Keratinocyte (primary cell): ENCODE measurements at regions not wholly inside any gene's neighbourhood (a gene's known extent, or its start where the extent isn't known, plus 50 kb on each side); places are given as distances from the start of the nearest gene placed in this dataset.

ENCODE experiments used
- DNase-seq: peaks from one replicate; pipeline ENCODE4 v3.0.0-alpha.2; 2011; ENCODE audit warnings: low read depth, missing footprints, low spot score
- FAIRE-seq: peaks from 2 replicates; lab custom pipeline; 2011; peaks lifted over from hg19 to GRCh38; lab: Jason Lieb, UNC
- H2AFZ ChIP-seq: 2 replicates; pipeline ENCODE4 v1.6.0; 2012; ENCODE audit warnings: low read length, control low read depth, inconsistent platforms; ENCODE audit not compliant: control insufficient read depth
- H3K27ac ChIP-seq: 2 replicates; pipeline ENCODE4 v1.5.1; 2011; ENCODE audit warnings: low read length; ENCODE audit not compliant: control insufficient read depth, insufficient read depth
- H3K27me3 ChIP-seq: 3 replicates; pipeline ENCODE4 v1.6.0; 2011; ENCODE audit warnings: low read length; ENCODE audit not compliant: control insufficient read depth, insufficient read depth; ENCODE audit errors: extremely low read depth
- H3K36me3 ChIP-seq, 2 experiments: 2 replicates in 1 of 2; 3 replicates in 1 of 2; pipeline ENCODE4 v1.5.1; 2011; ENCODE audit warnings: low read length in 2 of 2, mild to moderate bottlenecking in 1 of 2; ENCODE audit not compliant: control insufficient read depth in 2 of 2, insufficient read depth in 2 of 2; ENCODE audit errors: extremely low read depth in 1 of 2
- H3K4me1 ChIP-seq: 3 replicates; pipeline ENCODE4 v1.5.1; 2011; ENCODE audit warnings: low read length; ENCODE audit not compliant: control insufficient read depth, insufficient read depth; ENCODE audit errors: extremely low read depth
- H3K4me2 ChIP-seq: 3 replicates; pipeline ENCODE4 v1.6.0; 2011; ENCODE audit warnings: low read depth, low read length; ENCODE audit not compliant: control insufficient read depth, insufficient read depth; ENCODE audit errors: extremely low read depth
- H3K4me3 ChIP-seq, 3 experiments: fragments of 200-600 bp in 1 of 3; sonication (generic) in 1 of 3; 2 replicates in 2 of 3; 3 replicates in 1 of 3; pipeline ENCODE4 v1.5.1; 2011 to 2016; ENCODE audit warnings: low read length in 3 of 3, mild to moderate bottlenecking in 3 of 3, control low read depth in 2 of 3, inconsistent platforms in 1 of 3, low read depth in 1 of 3, mixed read lengths in 1 of 3, mixed run types in 1 of 3, moderate library complexity in 1 of 3; ENCODE audit not compliant: control insufficient read depth in 2 of 3, insufficient read depth in 2 of 3; ENCODE audit errors: extremely low read depth in 1 of 3
- H3K79me2 ChIP-seq: 2 replicates; pipeline ENCODE4 v1.6.0; 2012; ENCODE audit warnings: low read length; ENCODE audit not compliant: control insufficient read depth, insufficient read depth
- H3K9ac ChIP-seq: 3 replicates; pipeline ENCODE4 v1.6.0; 2011; ENCODE audit warnings: low read length; ENCODE audit not compliant: control insufficient read depth, insufficient read depth; ENCODE audit errors: extremely low read depth
- H3K9me1 ChIP-seq: 3 replicates; pipeline ENCODE4 v1.6.0; 2011; ENCODE audit warnings: low read length; ENCODE audit not compliant: control insufficient read depth, insufficient read depth; ENCODE audit errors: extremely low read depth
- H3K9me3 ChIP-seq: 2 replicates; pipeline ENCODE4 v1.5.1; 2012; ENCODE audit warnings: low read depth, low read length; ENCODE audit not compliant: control insufficient read depth
- H4K20me1 ChIP-seq: 3 replicates; pipeline ENCODE4 v1.6.0; 2011; ENCODE audit warnings: low read length; ENCODE audit not compliant: control insufficient read depth, insufficient read depth; ENCODE audit errors: extremely low read depth
- EZH2 ChIP-seq: IDR thresholded peaks from one replicate; pipeline ENCODE4 v1.6.1; 2012; ENCODE audit warnings: inconsistent platforms, mild to moderate bottlenecking, low read length, moderate library complexity
- dilution Hi-C: fragments of 300-500 bp; cut with MboI; formaldehyde crosslinking; loops from one replicate; pipeline ENCODE4 v1.7.0; 2020; ENCODE audit warnings: low sequenced_read_pairs; ENCODE audit not compliant: extremely low pct_ligation_motif_present
- TF ChIP-seq, protein P1 (sequence below), 3 experiments: IDR thresholded peaks in 1 of 3; conservative IDR thresholded peaks in 1 of 3; optimal IDR thresholded peaks in 1 of 3; 2 replicates in 2 of 3; 3 replicates in 1 of 3; pipeline versions ENCODE3 to v1.5.1; 2011; ENCODE audit warnings: low read length in 3 of 3, mild to moderate bottlenecking in 3 of 3, moderate library complexity in 2 of 3, control low read depth in 1 of 3, inconsistent platforms in 1 of 3; ENCODE audit not compliant: insufficient read depth in 2 of 3; ENCODE audit errors: extremely low read depth in 1 of 3

DNA sequence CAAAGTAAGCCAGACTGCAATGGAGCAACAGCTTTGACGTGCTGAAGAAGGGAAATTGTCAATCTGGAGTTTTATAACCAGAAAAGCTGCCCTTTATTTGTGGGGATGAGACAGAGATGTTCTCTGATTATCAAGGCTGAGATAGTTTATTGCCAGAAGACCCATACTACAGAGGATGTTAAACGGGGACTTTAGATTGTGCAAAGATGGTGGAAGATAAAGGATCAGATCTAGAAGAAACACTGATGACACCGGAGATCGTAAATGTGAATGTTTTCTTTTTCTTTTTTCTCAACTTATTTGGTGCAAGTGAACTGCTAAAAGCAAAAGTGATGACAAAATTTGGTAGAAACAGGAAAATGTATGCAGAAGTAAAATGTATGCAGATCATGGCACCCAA lies 178.3 kb upstream of the PLEKHG7 start:
- dilution Hi-C loops: no loop called here
- no peak for DNase-seq
- no peak overlapping the region for H3K27ac ChIP-seq

DNA sequence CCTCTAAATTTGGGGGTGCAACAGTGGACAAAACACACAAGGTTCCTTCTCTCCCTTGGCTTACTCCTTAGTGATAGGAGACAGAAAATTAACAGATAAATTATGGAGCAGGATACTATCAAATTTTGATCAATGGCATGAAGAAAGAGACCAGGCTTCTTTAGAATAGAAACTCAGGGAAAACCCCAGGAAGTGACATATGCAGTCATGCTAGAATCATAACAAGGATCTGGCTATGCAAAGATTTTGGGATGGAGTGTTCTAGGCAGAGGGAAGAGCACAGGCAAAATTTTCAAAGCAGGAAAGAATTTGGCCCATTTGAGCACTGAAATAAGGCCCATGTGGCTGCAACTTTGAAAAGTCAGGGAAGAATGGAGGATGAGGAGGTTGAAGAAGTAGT lies 182.3 kb upstream of the PLEKHG7 start:
- Histone ChIP-seq H3K4me3 (no peak overlapping the region), H3K4me2 (no peak overlapping the region), H3K9me1 (no peaks in the 10 kb centered on the region), H3K9ac (no peak overlapping the region), H3K36me3 (no peaks in the 10 kb centered on the region), H3K27me3 (no peaks in the 10 kb centered on the region), H2AFZ (no peak overlapping the region), H3K79me2 (no peaks in the 10 kb centered on the region), H3K4me1 (peaks cover 3% of the 10 kb centered on the region), H4K20me1 (no peaks in the 10 kb centered on the region), H3K27ac (no peak overlapping the region), H3K9me3 (no peaks in the 10 kb centered on the region)
- TF ChIP-seq, protein P1, sequence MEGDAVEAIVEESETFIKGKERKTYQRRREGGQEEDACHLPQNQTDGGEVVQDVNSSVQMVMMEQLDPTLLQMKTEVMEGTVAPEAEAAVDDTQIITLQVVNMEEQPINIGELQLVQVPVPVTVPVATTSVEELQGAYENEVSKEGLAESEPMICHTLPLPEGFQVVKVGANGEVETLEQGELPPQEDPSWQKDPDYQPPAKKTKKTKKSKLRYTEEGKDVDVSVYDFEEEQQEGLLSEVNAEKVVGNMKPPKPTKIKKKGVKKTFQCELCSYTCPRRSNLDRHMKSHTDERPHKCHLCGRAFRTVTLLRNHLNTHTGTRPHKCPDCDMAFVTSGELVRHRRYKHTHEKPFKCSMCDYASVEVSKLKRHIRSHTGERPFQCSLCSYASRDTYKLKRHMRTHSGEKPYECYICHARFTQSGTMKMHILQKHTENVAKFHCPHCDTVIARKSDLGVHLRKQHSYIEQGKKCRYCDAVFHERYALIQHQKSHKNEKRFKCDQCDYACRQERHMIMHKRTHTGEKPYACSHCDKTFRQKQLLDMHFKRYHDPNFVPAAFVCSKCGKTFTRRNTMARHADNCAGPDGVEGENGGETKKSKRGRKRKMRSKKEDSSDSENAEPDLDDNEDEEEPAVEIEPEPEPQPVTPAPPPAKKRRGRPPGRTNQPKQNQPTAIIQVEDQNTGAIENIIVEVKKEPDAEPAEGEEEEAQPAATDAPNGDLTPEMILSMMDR (optimal IDR thresholded peaks at IDR 0.05 in 1 of 3, IDR thresholded peaks at IDR 0.05 in 1 of 3, conservative IDR thresholded peaks at IDR 0.05 in 1 of 3; ENCODE audit: extremely low read depth in 1 of 3, insufficient read depth in 2 of 3, low read length in 3 of 3): no peak
- FAIRE-seq: no peak
- DNase-seq: no peak
- dilution Hi-C loops: no loop called here

More for the DNA sequence above, 178.3 kb upstream of the PLEKHG7 start:
- FAIRE-seq: no peak
- H3K27me3 ChIP-seq: no peaks in the 10 kb centered on the region
- H3K79me2 ChIP-seq: no peaks in the 10 kb centered on the region
- H3K9me3 ChIP-seq: no peaks in the 10 kb centered on the region
- H3K4me1 ChIP-seq: no peaks in the 10 kb centered on the region
- no peaks in the 10 kb centered on the region for H4K20me1 ChIP-seq
- H3K36me3 ChIP-seq: no peaks in the 10 kb centered on the region
- H3K4me2 ChIP-seq: no peak overlapping the region
- no peak overlapping the region for H2AFZ ChIP-seq
- no peak overlapping the region for H3K9ac ChIP-seq
- TF ChIP-seq, protein P1 (optimal IDR thresholded peaks at IDR 0.05 in 1 of 3, IDR thresholded peaks at IDR 0.05 in 1 of 3, conservative IDR thresholded peaks at IDR 0.05 in 1 of 3; ENCODE audit: extremely low read depth in 1 of 3, insufficient read depth in 2 of 3, low read length in 3 of 3): no peak
- TF ChIP-seq EZH2: no peak
- no peaks in the 10 kb centered on the region for H3K9me1 ChIP-seq
- H3K4me3 ChIP-seq: no peak overlapping the region
